H1 (cell line): ENCODE measurements at regions not wholly inside any gene's neighbourhood (a gene's known extent, or its start where the extent isn't known, plus 50 kb on each side); places are given as distances from the start of the nearest gene placed in this dataset.

Experiments
- CBX8 ChIP-seq: fragments of 300-800, 300-1000 bp; sonication (generic); IDR thresholded peaks from 2 replicates; pipeline ENCODE4 v1.7.1; 2016; ENCODE audit warnings: low read depth, low read length, borderline replicate concordance
- FOSL1 ChIP-seq: IDR thresholded peaks from 2 replicates; pipeline ENCODE4 v1.6.1; 2011; ENCODE audit warnings: mild to moderate bottlenecking, low read depth, low read length, moderate library complexity; ENCODE audit not compliant: insufficient read depth
- NRF1 ChIP-seq: IDR thresholded peaks from 2 replicates; pipeline ENCODE4 v1.6.1; 2011; ENCODE audit warnings: mild to moderate bottlenecking, low read depth, low read length, improper control_type of control experiment
- POLR2AphosphoS5 ChIP-seq: IDR thresholded peaks from 2 replicates; pipeline ENCODE4 v1.6.1; 2011; ENCODE audit warnings: low read depth, low read length
- RBBP5 ChIP-seq: IDR thresholded peaks from 2 replicates; pipeline ENCODE4 v1.7.1; 2012; ENCODE audit warnings: low read depth, mild to moderate bottlenecking, inconsistent platforms, low read length, moderate library complexity, borderline replicate concordance
- SAP30 ChIP-seq: fragments of 300-600 bp; sonication (generic); IDR thresholded peaks from 2 replicates; pipeline ENCODE4 v1.7.1; 2012; ENCODE audit warnings: low read length, moderate library complexity, mild to moderate bottlenecking, inconsistent platforms; ENCODE audit not compliant: insufficient read depth, insufficient replicate concordance
- YY1 ChIP-seq: IDR thresholded peaks from 2 replicates; pipeline ENCODE4 v1.6.1; 2011; ENCODE audit warnings: low read depth, mild to moderate bottlenecking, low read length
- TF ChIP-seq, protein P1 (sequence below): fragments of 300-600 bp; sonication (generic); IDR thresholded peaks from 2 replicates; pipeline ENCODE4 v1.7.1; 2012; ENCODE audit warnings: low read length, moderate library complexity, mild to moderate bottlenecking, inconsistent platforms; ENCODE audit not compliant: insufficient replicate concordance
- TF ChIP-seq, protein P2 (sequence below): IDR thresholded peaks from 2 replicates; pipeline ENCODE4 v1.6.1; 2012; ENCODE audit warnings: inconsistent platforms
- TF ChIP-seq, protein P3 (sequence below): IDR thresholded peaks from 2 replicates; pipeline ENCODE4 v1.6.1; 2012; ENCODE audit warnings: low read length, inconsistent platforms

DNA sequence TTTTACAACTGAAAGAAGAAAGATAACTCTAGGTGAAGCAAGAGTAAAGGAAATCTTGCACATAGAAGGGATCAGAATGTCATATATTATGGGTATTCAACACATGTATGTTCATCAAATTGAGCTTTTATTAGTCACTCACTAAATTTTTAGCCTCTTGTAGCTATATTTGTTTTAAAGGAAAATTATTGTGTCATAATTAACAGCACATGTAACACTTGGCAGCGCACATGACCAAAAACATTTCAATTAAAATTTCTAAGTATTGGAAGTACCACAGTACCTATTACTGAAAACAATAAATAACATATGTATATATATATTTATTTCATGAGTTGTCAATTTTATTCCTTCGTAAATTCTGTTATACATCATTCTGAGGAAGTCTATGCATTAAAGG lies 2800.4 kb downstream of the PCDH9 start (continued):
- TF ChIP-seq, protein P1, sequence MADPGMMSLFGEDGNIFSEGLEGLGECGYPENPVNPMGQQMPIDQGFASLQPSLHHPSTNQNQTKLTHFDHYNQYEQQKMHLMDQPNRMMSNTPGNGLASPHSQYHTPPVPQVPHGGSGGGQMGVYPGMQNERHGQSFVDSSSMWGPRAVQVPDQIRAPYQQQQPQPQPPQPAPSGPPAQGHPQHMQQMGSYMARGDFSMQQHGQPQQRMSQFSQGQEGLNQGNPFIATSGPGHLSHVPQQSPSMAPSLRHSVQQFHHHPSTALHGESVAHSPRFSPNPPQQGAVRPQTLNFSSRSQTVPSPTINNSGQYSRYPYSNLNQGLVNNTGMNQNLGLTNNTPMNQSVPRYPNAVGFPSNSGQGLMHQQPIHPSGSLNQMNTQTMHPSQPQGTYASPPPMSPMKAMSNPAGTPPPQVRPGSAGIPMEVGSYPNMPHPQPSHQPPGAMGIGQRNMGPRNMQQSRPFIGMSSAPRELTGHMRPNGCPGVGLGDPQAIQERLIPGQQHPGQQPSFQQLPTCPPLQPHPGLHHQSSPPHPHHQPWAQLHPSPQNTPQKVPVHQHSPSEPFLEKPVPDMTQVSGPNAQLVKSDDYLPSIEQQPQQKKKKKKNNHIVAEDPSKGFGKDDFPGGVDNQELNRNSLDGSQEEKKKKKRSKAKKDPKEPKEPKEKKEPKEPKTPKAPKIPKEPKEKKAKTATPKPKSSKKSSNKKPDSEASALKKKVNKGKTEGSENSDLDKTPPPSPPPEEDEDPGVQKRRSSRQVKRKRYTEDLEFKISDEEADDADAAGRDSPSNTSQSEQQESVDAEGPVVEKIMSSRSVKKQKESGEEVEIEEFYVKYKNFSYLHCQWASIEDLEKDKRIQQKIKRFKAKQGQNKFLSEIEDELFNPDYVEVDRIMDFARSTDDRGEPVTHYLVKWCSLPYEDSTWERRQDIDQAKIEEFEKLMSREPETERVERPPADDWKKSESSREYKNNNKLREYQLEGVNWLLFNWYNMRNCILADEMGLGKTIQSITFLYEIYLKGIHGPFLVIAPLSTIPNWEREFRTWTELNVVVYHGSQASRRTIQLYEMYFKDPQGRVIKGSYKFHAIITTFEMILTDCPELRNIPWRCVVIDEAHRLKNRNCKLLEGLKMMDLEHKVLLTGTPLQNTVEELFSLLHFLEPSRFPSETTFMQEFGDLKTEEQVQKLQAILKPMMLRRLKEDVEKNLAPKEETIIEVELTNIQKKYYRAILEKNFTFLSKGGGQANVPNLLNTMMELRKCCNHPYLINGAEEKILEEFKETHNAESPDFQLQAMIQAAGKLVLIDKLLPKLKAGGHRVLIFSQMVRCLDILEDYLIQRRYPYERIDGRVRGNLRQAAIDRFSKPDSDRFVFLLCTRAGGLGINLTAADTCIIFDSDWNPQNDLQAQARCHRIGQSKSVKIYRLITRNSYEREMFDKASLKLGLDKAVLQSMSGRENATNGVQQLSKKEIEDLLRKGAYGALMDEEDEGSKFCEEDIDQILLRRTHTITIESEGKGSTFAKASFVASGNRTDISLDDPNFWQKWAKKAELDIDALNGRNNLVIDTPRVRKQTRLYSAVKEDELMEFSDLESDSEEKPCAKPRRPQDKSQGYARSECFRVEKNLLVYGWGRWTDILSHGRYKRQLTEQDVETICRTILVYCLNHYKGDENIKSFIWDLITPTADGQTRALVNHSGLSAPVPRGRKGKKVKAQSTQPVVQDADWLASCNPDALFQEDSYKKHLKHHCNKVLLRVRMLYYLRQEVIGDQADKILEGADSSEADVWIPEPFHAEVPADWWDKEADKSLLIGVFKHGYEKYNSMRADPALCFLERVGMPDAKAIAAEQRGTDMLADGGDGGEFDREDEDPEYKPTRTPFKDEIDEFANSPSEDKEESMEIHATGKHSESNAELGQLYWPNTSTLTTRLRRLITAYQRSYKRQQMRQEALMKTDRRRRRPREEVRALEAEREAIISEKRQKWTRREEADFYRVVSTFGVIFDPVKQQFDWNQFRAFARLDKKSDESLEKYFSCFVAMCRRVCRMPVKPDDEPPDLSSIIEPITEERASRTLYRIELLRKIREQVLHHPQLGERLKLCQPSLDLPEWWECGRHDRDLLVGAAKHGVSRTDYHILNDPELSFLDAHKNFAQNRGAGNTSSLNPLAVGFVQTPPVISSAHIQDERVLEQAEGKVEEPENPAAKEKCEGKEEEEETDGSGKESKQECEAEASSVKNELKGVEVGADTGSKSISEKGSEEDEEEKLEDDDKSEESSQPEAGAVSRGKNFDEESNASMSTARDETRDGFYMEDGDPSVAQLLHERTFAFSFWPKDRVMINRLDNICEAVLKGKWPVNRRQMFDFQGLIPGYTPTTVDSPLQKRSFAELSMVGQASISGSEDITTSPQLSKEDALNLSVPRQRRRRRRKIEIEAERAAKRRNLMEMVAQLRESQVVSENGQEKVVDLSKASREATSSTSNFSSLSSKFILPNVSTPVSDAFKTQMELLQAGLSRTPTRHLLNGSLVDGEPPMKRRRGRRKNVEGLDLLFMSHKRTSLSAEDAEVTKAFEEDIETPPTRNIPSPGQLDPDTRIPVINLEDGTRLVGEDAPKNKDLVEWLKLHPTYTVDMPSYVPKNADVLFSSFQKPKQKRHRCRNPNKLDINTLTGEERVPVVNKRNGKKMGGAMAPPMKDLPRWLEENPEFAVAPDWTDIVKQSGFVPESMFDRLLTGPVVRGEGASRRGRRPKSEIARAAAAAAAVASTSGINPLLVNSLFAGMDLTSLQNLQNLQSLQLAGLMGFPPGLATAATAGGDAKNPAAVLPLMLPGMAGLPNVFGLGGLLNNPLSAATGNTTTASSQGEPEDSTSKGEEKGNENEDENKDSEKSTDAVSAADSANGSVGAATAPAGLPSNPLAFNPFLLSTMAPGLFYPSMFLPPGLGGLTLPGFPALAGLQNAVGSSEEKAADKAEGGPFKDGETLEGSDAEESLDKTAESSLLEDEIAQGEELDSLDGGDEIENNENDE: no peak
- TF ChIP-seq FOSL1 (no peak), CBX8 (no peak), SAP30 (no peak), POLR2AphosphoS5 (no peak), YY1 (no peak), NRF1 (no peak), RBBP5 (no peak)
- TF ChIP-seq, protein P2, sequence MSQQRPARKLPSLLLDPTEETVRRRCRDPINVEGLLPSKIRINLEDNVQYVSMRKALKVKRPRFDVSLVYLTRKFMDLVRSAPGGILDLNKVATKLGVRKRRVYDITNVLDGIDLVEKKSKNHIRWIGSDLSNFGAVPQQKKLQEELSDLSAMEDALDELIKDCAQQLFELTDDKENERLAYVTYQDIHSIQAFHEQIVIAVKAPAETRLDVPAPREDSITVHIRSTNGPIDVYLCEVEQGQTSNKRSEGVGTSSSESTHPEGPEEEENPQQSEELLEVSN: no peak
- TF ChIP-seq, protein P3, sequence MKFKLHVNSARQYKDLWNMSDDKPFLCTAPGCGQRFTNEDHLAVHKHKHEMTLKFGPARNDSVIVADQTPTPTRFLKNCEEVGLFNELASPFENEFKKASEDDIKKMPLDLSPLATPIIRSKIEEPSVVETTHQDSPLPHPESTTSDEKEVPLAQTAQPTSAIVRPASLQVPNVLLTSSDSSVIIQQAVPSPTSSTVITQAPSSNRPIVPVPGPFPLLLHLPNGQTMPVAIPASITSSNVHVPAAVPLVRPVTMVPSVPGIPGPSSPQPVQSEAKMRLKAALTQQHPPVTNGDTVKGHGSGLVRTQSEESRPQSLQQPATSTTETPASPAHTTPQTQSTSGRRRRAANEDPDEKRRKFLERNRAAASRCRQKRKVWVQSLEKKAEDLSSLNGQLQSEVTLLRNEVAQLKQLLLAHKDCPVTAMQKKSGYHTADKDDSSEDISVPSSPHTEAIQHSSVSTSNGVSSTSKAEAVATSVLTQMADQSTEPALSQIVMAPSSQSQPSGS: no peak
